HL-60 (cell line): ENCODE measurements at regions not wholly inside any gene's neighbourhood (a gene's known extent, or its start where the extent isn't known, plus 50 kb on each side); places are given as distances from the start of the nearest gene placed in this dataset.

Experiments used
- DNase-seq, 2 experiments: peaks; one replicate each; pipeline ENCODE4 v3.0.0-alpha.2; 2010 to 2020; ENCODE audit warnings: low read depth in 1 of 2, low spot score in 1 of 2
- H3K27ac ChIP-seq: fragments of 250-450 bp; sonication (Bioruptor Pico); replicated peaks from 2 replicates; pipeline ENCODE4 v1.5.1; 2020; ENCODE audit warnings: mild to moderate bottlenecking, moderate library complexity
- H3K27me3 ChIP-seq: fragments of 250-450 bp; sonication (Bioruptor Pico); 2 replicates; pipeline ENCODE4 v1.5.1; 2021; ENCODE audit warnings: mild to moderate bottlenecking, moderate library complexity; ENCODE audit not compliant: insufficient read depth, poor library complexity, severe bottlenecking
- H3K4me3 ChIP-seq: replicated peaks from 2 replicates; pipeline ENCODE4 v1.5.1; 2011; ENCODE audit warnings: mild to moderate bottlenecking, control low read depth, low read length; ENCODE audit not compliant: insufficient read depth
- GABPA ChIP-seq: IDR thresholded peaks from 2 replicates; pipeline ENCODE4 v1.6.1; 2012; ENCODE audit warnings: low read depth
- POLR2AphosphoS5 ChIP-seq: IDR thresholded peaks from 2 replicates; pipeline ENCODE4 v1.6.1; 2012; ENCODE audit warnings: low read depth
- SPI1 ChIP-seq: IDR thresholded peaks from 2 replicates; pipeline ENCODE4 v1.6.1; 2012; ENCODE audit warnings: low read depth, mild to moderate bottlenecking, borderline replicate concordance
- TF ChIP-seq, protein P1 (sequence below): IDR thresholded peaks from one replicate; pipeline ENCODE4 v1.5.1; 2011; ENCODE audit warnings: low read length, control low read depth, inconsistent platforms; ENCODE audit not compliant: insufficient read depth
- TF ChIP-seq, protein P2 (sequence below): IDR thresholded peaks from 2 replicates; pipeline ENCODE4 v1.6.1; 2012; ENCODE audit warnings: low read depth; ENCODE audit not compliant: insufficient replicate concordance

DNA sequence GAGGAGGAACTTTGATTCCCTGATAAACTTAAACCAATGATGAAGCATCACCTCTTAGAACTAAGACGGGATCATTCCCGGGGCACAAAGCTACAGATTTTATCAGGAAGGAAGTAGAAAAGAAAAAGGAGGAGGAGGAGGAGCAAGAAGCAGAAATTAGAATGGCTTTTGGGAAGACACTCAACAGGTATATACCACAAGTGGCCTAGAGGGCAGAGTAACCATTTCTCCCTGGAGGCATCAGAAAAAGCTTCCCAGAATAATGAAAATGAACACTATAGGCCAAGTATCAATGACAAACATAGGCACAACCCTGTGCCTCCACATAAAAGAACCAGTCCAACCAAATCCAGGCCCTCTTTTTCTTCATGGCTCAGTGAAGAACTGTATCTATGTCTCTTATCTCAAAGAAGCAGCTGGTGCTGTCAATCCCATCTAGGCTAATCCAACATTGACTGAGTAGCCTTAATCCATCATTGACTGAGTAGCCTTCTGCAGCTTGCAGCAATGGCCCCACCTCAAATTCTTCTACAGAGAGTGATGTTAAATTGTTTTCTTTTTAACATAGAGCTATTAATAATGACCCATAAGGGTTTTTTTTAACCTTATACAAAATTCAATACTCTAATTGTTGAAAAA is 178.8 kb upstream of the KIF2A start:
- no peak for DNase-seq
- Histone ChIP-seq H3K27ac (no peak overlapping the region), H3K27me3 (no peaks in the 10 kb centered on the region), H3K4me3 (no peak overlapping the region)
- TF ChIP-seq POLR2AphosphoS5 (no peak), GABPA (no peak), SPI1 (no peak)
- TF ChIP-seq, protein P1, sequence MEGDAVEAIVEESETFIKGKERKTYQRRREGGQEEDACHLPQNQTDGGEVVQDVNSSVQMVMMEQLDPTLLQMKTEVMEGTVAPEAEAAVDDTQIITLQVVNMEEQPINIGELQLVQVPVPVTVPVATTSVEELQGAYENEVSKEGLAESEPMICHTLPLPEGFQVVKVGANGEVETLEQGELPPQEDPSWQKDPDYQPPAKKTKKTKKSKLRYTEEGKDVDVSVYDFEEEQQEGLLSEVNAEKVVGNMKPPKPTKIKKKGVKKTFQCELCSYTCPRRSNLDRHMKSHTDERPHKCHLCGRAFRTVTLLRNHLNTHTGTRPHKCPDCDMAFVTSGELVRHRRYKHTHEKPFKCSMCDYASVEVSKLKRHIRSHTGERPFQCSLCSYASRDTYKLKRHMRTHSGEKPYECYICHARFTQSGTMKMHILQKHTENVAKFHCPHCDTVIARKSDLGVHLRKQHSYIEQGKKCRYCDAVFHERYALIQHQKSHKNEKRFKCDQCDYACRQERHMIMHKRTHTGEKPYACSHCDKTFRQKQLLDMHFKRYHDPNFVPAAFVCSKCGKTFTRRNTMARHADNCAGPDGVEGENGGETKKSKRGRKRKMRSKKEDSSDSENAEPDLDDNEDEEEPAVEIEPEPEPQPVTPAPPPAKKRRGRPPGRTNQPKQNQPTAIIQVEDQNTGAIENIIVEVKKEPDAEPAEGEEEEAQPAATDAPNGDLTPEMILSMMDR, result no peak
- TF ChIP-seq, protein P2, sequence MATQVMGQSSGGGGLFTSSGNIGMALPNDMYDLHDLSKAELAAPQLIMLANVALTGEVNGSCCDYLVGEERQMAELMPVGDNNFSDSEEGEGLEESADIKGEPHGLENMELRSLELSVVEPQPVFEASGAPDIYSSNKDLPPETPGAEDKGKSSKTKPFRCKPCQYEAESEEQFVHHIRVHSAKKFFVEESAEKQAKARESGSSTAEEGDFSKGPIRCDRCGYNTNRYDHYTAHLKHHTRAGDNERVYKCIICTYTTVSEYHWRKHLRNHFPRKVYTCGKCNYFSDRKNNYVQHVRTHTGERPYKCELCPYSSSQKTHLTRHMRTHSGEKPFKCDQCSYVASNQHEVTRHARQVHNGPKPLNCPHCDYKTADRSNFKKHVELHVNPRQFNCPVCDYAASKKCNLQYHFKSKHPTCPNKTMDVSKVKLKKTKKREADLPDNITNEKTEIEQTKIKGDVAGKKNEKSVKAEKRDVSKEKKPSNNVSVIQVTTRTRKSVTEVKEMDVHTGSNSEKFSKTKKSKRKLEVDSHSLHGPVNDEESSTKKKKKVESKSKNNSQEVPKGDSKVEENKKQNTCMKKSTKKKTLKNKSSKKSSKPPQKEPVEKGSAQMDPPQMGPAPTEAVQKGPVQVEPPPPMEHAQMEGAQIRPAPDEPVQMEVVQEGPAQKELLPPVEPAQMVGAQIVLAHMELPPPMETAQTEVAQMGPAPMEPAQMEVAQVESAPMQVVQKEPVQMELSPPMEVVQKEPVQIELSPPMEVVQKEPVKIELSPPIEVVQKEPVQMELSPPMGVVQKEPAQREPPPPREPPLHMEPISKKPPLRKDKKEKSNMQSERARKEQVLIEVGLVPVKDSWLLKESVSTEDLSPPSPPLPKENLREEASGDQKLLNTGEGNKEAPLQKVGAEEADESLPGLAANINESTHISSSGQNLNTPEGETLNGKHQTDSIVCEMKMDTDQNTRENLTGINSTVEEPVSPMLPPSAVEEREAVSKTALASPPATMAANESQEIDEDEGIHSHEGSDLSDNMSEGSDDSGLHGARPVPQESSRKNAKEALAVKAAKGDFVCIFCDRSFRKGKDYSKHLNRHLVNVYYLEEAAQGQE, result no peak

DNA sequence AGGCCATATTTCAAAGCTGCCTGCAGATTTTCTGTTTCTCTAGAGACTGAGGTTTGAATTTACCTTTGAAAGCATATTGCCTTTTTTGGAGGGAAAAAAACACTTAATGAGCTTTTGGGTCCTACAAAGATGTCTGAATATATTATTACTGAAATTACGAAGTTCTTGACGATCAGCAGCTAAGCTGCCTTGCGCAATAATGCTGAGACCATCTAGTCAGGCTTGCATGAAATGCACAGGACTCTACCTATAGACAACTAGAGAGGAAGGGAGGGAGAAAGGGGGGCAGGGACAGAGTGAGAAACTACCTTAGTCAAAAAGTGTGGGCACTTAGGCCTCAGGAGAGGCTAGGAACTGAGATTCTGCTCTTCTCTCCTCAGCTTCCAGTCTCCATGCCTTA is 175.9 kb upstream of the KIF2A start:
- H3K4me3 ChIP-seq, result no peak overlapping the region
- H3K27me3 ChIP-seq, result no peaks in the 10 kb centered on the region
- TF ChIP-seq GABPA (no peak), POLR2AphosphoS5 (no peak)
- TF ChIP-seq, protein P1, result no peak
- no peak overlapping the region for H3K27ac ChIP-seq
- DNase-seq, result no peak

DNA sequence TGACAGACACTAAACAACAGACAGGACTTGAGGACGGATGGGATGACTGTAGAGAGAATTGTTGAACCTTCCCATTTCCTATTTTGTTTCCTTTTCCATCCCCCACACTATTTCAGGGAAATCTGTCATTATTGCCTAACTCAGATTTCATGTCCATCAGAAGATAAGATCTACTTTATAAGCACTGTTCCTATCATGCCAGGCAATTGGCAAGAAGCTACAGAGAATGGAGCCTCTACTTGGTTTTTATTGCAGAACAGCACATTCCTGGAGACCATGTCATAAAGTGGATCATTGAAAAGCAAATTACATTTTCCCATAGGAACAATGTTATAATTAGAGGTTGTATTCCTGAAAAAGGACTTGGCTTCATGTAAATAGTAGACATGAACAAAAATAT is 173.7 kb upstream of the KIF2A start:
- Histone ChIP-seq H3K27me3 (no peaks in the 10 kb centered on the region), H3K4me3 (no peak overlapping the region), H3K27ac (no peak overlapping the region)
- TF ChIP-seq SPI1 (no peak), POLR2AphosphoS5 (no peak), GABPA (no peak)
- TF ChIP-seq, protein P1, result no peak
- TF ChIP-seq, protein P2, result no peak
- DNase-seq, result no peak

DNA sequence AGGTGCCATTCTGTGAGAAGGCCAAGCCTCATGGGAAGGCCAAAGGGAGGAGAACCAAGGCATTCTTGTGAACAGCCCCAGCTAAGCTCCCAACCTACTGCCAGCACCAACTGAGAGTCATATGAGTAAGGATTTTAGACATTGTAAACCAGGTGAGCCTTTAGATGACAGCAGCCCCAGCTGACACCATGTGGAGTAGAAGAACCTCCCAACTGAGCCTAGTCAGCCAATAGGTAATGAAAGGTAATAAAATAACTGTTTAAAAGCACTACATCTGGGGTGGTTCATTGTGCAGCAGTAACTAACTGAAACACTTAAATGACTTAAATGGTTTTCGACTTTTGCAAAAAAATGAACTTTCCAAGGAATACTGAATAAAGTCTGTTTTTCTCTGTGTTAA is 172.6 kb upstream of the KIF2A start:
- Histone ChIP-seq H3K27ac (no peak overlapping the region), H3K4me3 (no peak overlapping the region), H3K27me3 (no peaks in the 10 kb centered on the region)
- DNase-seq, result no peak
- no peak for TF ChIP-seq POLR2AphosphoS5
- TF ChIP-seq, protein P1, result no peak
- TF ChIP-seq, protein P2, result no peak
- no peak for TF ChIP-seq SPI1
- TF ChIP-seq GABPA, result no peak
